ENCODE measurements at regions not wholly inside any gene's neighbourhood (a gene's known extent, or its start where the extent isn't known, plus 50 kb on each side); places are given as distances from the start of the nearest gene placed in this dataset.

- Histone ChIP-seq H2AFZ (ENCODE audit: low read depth, low read length) (no peak overlapping the region), H3K27me3 (ENCODE audit: low read depth, low read length) (peaks cover 14% of the 10 kb centered on the region; the same call in 1 of the 2 replicates), H3K4me3 (ENCODE audit: low read length) (no peak overlapping the region), H3K36me3 (replicated peaks; ENCODE audit: low read depth, low read length) (no peaks in the 10 kb centered on the region), H3K4me2 (ENCODE audit: low read length) (no peak overlapping the region), H3K79me2 (ENCODE audit: low read length) (no peaks in the 10 kb centered on the region), H3K4me1 (ENCODE audit: low read length) (no peaks in the 10 kb centered on the region), H3K9me3 (ENCODE audit: insufficient read depth, low read length) (no peaks in the 10 kb centered on the region), H3K9ac (ENCODE audit: low read length) (no peak overlapping the region), H4K20me1 (ENCODE audit: insufficient read depth, low read length) (no peaks in the 10 kb centered on the region), H3K27ac (ENCODE audit: low read length) (no peak overlapping the region)
- TF ChIP-seq, protein P1, sequence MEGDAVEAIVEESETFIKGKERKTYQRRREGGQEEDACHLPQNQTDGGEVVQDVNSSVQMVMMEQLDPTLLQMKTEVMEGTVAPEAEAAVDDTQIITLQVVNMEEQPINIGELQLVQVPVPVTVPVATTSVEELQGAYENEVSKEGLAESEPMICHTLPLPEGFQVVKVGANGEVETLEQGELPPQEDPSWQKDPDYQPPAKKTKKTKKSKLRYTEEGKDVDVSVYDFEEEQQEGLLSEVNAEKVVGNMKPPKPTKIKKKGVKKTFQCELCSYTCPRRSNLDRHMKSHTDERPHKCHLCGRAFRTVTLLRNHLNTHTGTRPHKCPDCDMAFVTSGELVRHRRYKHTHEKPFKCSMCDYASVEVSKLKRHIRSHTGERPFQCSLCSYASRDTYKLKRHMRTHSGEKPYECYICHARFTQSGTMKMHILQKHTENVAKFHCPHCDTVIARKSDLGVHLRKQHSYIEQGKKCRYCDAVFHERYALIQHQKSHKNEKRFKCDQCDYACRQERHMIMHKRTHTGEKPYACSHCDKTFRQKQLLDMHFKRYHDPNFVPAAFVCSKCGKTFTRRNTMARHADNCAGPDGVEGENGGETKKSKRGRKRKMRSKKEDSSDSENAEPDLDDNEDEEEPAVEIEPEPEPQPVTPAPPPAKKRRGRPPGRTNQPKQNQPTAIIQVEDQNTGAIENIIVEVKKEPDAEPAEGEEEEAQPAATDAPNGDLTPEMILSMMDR (IDR thresholded peaks at IDR 0.05; ENCODE audit: low read depth, low read length): no peak
- TF ChIP-seq EZH2phosphoT487 (IDR thresholded peaks at IDR 0.05; ENCODE audit: low read depth): no peak
Observed at GRCh38 chr2:42914314-42914713, 121.9 kb upstream of the HAAO start.

GRCh38 chr2:42913280-42913878 lies 121.0 kb upstream of the HAAO start:
- H3K4me2 ChIP-seq (ENCODE audit: low read length): no peak overlapping the region
- H3K4me3 ChIP-seq (ENCODE audit: low read length): no peak overlapping the region
- H4K20me1 ChIP-seq (ENCODE audit: insufficient read depth, low read length): no peaks in the 10 kb centered on the region
- no peak overlapping the region for H3K9ac ChIP-seq (ENCODE audit: low read length)
- peaks cover 14% of the 10 kb centered on the region; the same call in 1 of the 2 replicates for H3K27me3 ChIP-seq (ENCODE audit: low read depth, low read length)
- H3K4me1 ChIP-seq (ENCODE audit: low read length): no peaks in the 10 kb centered on the region
- H3K27ac ChIP-seq (ENCODE audit: low read length): no peak overlapping the region
- H3K79me2 ChIP-seq (ENCODE audit: low read length): no peaks in the 10 kb centered on the region
- TF ChIP-seq EZH2phosphoT487 (IDR thresholded peaks at IDR 0.05; ENCODE audit: low read depth): no peak
- TF ChIP-seq, protein P1 (IDR thresholded peaks at IDR 0.05; ENCODE audit: low read depth, low read length): no peak
- no peaks in the 10 kb centered on the region for H3K36me3 ChIP-seq (replicated peaks; ENCODE audit: low read depth, low read length)
- no peak overlapping the region for H2AFZ ChIP-seq (ENCODE audit: low read depth, low read length)
- H3K9me3 ChIP-seq (ENCODE audit: insufficient read depth, low read length): no peaks in the 10 kb centered on the region

DNA sequence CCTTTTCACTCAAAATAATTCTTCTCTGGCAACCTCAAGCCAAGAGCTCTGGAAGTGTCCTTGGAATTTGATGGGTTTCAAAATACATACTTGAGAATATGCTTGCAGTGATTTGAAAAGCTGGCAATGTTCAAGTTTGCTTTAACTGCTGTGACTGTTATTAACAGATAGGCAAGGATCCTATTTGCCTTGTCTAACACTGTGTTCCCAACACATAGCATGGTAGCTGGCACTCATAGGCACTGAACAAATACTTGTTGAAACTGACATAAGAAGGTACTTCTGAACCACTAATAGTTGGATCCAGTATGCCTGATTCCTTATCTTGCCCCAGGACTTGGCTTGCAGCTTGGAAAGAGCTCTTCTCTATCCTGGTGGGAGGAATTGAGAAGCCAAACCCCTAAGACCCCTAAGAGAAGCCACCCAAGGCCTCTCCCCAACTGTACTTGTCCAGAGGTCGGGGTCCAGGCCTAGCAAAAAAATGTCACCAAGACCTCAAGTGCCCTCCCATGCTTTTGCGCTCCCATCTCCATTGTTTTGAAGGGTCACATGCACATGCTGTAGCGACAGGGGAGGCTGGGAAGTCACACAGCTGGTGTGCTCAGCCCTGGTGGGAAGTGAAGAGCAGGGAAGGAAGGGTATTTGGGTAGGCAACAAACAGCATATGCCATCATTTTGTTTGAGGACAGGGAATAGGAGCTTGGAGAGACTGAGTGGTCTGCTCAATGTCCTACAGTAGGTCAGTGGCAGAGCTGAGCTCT lies 118.4 kb upstream of the HAAO start:
- no peak for TF ChIP-seq EZH2phosphoT487 (IDR thresholded peaks at IDR 0.05; ENCODE audit: low read depth)
- TF ChIP-seq, protein P1 (IDR thresholded peaks at IDR 0.05; ENCODE audit: low read depth, low read length): no peak
- H3K4me1 ChIP-seq (ENCODE audit: low read length): no peaks in the 10 kb centered on the region
- H3K9ac ChIP-seq (ENCODE audit: low read length): no peak overlapping the region
- H3K9me3 ChIP-seq (ENCODE audit: insufficient read depth, low read length): no peaks in the 10 kb centered on the region
- no peaks in the 10 kb centered on the region for H3K36me3 ChIP-seq (replicated peaks; ENCODE audit: low read depth, low read length)
- H3K4me2 ChIP-seq (ENCODE audit: low read length): no peak overlapping the region
- H3K27ac ChIP-seq (ENCODE audit: low read length): no peak overlapping the region
- H3K27me3 ChIP-seq (ENCODE audit: low read depth, low read length): 0 out of 2 replicates have a peak, but pooled peaks cover 3% of the 10 kb centered on the region
- no peak overlapping the region for H3K4me3 ChIP-seq (ENCODE audit: low read length)
- H4K20me1 ChIP-seq (ENCODE audit: insufficient read depth, low read length): no peaks in the 10 kb centered on the region
- no peak overlapping the region for H2AFZ ChIP-seq (ENCODE audit: low read depth, low read length)
- H3K79me2 ChIP-seq (ENCODE audit: low read length): no peaks in the 10 kb centered on the region

DNA sequence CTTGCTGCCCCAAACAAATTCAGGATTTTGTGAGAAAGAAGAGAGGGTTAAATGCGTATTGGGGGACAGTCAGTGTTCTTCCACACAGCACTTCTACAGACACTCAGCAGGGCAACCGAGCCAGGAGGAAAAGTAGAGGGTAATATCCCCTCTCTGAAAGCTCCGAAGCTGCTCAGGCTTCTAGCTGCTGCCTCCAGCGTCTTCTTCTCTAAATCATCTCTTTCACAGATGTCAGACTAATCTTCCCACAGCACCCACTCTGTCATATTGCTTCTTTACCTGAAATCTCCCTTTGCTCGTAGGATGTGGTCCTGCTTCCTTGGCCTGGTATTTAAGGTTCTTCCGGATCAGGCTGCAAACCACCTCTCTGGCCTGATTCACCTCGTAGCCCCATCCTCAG lies 117.6 kb upstream of the HAAO start:
- no peak for TF ChIP-seq EZH2phosphoT487 (IDR thresholded peaks at IDR 0.05; ENCODE audit: low read depth)
- TF ChIP-seq, protein P1 (IDR thresholded peaks at IDR 0.05; ENCODE audit: low read depth, low read length): no peak
- Histone ChIP-seq H3K4me3 (ENCODE audit: low read length) (no peak overlapping the region), H3K4me1 (ENCODE audit: low read length) (no peaks in the 10 kb centered on the region), H3K9ac (ENCODE audit: low read length) (no peak overlapping the region), H2AFZ (ENCODE audit: low read depth, low read length) (no peak overlapping the region), H3K79me2 (ENCODE audit: low read length) (no peaks in the 10 kb centered on the region), H4K20me1 (ENCODE audit: insufficient read depth, low read length) (no peaks in the 10 kb centered on the region), H3K4me2 (ENCODE audit: low read length) (no peak overlapping the region), H3K9me3 (ENCODE audit: insufficient read depth, low read length) (no peaks in the 10 kb centered on the region), H3K27me3 (ENCODE audit: low read depth, low read length) (0 out of 2 replicates have a peak, but pooled peaks cover 3% of the 10 kb centered on the region), H3K36me3 (replicated peaks; ENCODE audit: low read depth, low read length) (no peaks in the 10 kb centered on the region), H3K27ac (ENCODE audit: low read length) (no peak overlapping the region)
